ENCODE measurements at regions not wholly inside any gene's neighbourhood (a gene's known extent, or its start where the extent isn't known, plus 50 kb on each side); places are given as distances from the start of the nearest gene placed in this dataset.

- DNase-seq (ENCODE audit: low read depth, low spot score) = no peak
- ChIA-PET CTCF (no interaction called here), POLR2A (no interaction called here)
- H3K4me3 ChIP-seq (ENCODE audit: low read depth, low read length) = no peak overlapping the region
- no peak for TF ChIP-seq CTCF (IDR thresholded peaks at IDR 0.05; ENCODE audit: insufficient read depth, low read length, missing control alignments)
Measured at GRCh38 chr20:22744341-22745193, 160.2 kb upstream of the FOXA2 start.

GRCh38 chr20:22745194-22745500 lies 160.8 kb upstream of the FOXA2 start:
- POLR2A ChIA-PET = no interaction called here
- TF ChIP-seq CTCF (IDR thresholded peaks at IDR 0.05; ENCODE audit: insufficient read depth, low read length, missing control alignments) = no peak
- CTCF ChIA-PET = no interaction called here
- no peak overlapping the region for H3K4me3 ChIP-seq (ENCODE audit: low read depth, low read length)
- DNase-seq (ENCODE audit: low read depth, low spot score) = no peak

- CTCF ChIA-PET = no interaction called here
- DNase-seq (ENCODE audit: low read depth, low spot score) = no peak
- no peak overlapping the region for H3K4me3 ChIP-seq (ENCODE audit: low read depth, low read length)
- TF ChIP-seq CTCF (IDR thresholded peaks at IDR 0.05; ENCODE audit: insufficient read depth, low read length, missing control alignments) = no peak
- POLR2A ChIA-PET = no interaction called here
Measured at GRCh38 chr20:22746957-22747356, 162.6 kb upstream of the FOXA2 start.

- H3K4me3 ChIP-seq (ENCODE audit: low read depth, low read length) = no peak overlapping the region
- no peak for DNase-seq (ENCODE audit: low read depth, low spot score)
- POLR2A ChIA-PET = no interaction called here
- CTCF ChIA-PET = no interaction called here
- TF ChIP-seq CTCF (IDR thresholded peaks at IDR 0.05; ENCODE audit: insufficient read depth, low read length, missing control alignments) = no peak
Measured at GRCh38 chr20:22752324-22752723, 168.0 kb upstream of the FOXA2 start.

GRCh38 chr20:22757424-22758183 lies 173.2 kb upstream of the FOXA2 start:
- ChIA-PET POLR2A (no interaction called here), CTCF (interaction anchor here (1.3 kb wide), 1 partner anchor 10 kb away, joined by 3 read pairs; no protein-coding TSS in a partner anchor)
- no peak for TF ChIP-seq CTCF (IDR thresholded peaks at IDR 0.05; ENCODE audit: insufficient read depth, low read length, missing control alignments)
- H3K4me3 ChIP-seq (ENCODE audit: low read depth, low read length) = no peak overlapping the region
- DNase-seq (ENCODE audit: low read depth, low spot score) = no peak

GRCh38 chr20:22758815-22759214 lies 174.4 kb upstream of the FOXA2 start:
- ChIA-PET CTCF (interaction anchor here (1.3 kb wide), 1 partner anchor 9 kb away, joined by 3 read pairs; no protein-coding TSS in a partner anchor), POLR2A (no interaction called here)
- no peak for DNase-seq (ENCODE audit: low read depth, low spot score)
- H3K4me3 ChIP-seq (ENCODE audit: low read depth, low read length) = no peak overlapping the region
- no peak for TF ChIP-seq CTCF (IDR thresholded peaks at IDR 0.05; ENCODE audit: insufficient read depth, low read length, missing control alignments)

Data from AG04449 (cell line).